Activated naive CD4-positive, alpha-beta T cell treated with anti-CD3 and anti-CD28 coated beads, Interleukin-2, amount 10 ng/mL, durations not matched to agents 7 days and 5 days (primary cell): ENCODE measurements at regions not wholly inside any gene's neighbourhood (a gene's known extent, or its start where the extent isn't known, plus 50 kb on each side); places are given as distances from the start of the nearest gene placed in this dataset.
"Not testable (repeated sequence)": the region's sequence is repeated elsewhere in the genome, so short reads cannot be mapped to it uniquely, and the experiment has no call there.

Experiments
- CTCF ChIA-PET: fragments of 350-600 bp; sonication (Branson Sonifier 250); formaldehyde crosslinking; loops from one replicate; lab custom pipeline; 2021; ENCODE audit warnings: antibody characterized with exemption; lab: Charles Lee
- DNase-seq: peaks from one replicate; pipeline ENCODE4 v3.0.0-alpha.2; 2020
- H3K27ac Mint-ChIP-seq: one replicate; pipeline ENCODE4 v1.8.0; 2021; ENCODE audit warnings: mild to moderate bottlenecking, moderate library complexity, mixed read lengths
- H3K27me3 Mint-ChIP-seq: one replicate; pipeline ENCODE4 v1.8.0; 2021; ENCODE audit warnings: mild to moderate bottlenecking, mixed read lengths
- H3K36me3 Mint-ChIP-seq: one replicate; pipeline ENCODE4 v1.8.0; 2021; ENCODE audit warnings: mixed read lengths
- H3K4me1 Mint-ChIP-seq: one replicate; pipeline ENCODE4 v1.8.0; 2021; ENCODE audit warnings: mixed read lengths
- H3K4me3 Mint-ChIP-seq: one replicate; pipeline ENCODE4 v1.8.0; 2021; ENCODE audit warnings: mild to moderate bottlenecking, moderate library complexity, mixed read lengths
- H3K9me3 Mint-ChIP-seq: one replicate; pipeline ENCODE4 v1.8.0; 2021; ENCODE audit warnings: mixed read lengths

DNA sequence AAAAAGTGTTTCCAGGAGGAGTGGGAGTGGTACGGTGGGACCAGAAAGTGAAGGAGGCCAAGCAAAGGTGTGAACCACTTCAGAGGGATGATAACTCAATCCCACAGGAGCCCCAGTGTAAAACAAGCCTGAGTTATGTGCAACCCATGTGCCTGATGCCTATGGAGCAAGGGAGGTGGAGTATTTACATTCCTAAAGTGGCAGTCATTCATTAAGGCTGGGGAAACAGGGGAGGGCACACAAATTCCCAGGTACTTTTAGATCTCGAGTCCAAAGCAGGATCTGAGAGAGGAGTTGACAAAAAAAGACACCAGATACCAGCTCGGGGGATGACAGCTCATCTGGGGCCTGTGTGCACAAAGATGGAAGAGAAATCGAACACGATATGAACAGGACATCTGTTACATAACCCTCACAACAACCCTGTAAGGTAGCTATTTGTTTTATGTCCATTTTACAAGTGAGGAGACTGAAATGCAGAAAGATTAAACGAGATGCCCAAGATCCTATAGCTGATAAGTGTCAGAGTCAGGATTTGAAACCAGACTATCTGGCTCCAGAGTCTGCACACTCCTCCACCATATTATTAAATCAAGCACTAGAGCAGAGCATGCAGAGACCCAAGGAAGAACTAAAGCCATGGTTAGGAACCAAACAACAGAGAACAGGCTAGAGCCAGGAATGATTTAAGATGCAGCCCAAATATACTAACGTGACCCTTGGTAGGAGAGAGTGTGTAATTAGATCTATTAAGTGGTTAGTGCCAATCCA is 91.9 kb upstream of the MAPK10 start:
- Mint-ChIP-seq H3K27ac (no peak overlapping the region), H3K9me3 (no peaks in the 10 kb centered on the region), H3K36me3 (no peaks in the 10 kb centered on the region), H3K4me1 (no peaks in the 10 kb centered on the region), H3K4me3 (no peak overlapping the region), H3K27me3 (peaks cover 9% of the 10 kb centered on the region)
- CTCF ChIA-PET, result no interaction called here
- no peak for DNase-seq

DNA sequence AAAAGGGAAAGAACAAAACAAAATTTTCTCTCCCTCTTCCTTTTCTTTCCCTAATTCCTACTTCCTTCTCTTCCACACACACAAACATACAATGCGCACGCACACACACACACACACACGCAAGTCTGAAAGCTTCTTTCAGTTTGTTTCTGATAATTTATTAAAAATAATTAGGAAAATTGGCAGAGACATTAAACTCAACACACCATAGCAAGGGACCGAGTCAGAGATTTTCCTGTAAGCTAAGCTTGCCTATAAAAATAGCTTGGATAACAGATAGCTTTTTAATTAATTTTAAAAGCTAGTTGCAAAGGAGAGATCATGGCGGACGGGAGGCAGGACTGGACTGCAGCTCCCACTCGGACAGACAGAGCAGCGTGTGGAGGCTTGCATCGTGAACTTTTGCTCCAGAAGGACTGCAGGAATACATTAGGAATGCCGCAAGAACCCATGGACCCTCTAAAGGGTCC is 92.6 kb upstream of the MAPK10 start:
- Mint-ChIP-seq H3K27ac (no peak overlapping the region), H3K9me3 (no peaks in the 10 kb centered on the region), H3K27me3 (peaks cover 9% of the 10 kb centered on the region), H3K36me3 (no peaks in the 10 kb centered on the region), H3K4me3 (no peak overlapping the region), H3K4me1 (no peaks in the 10 kb centered on the region)
- no peak for DNase-seq
- CTCF ChIA-PET, result no interaction called here

DNA sequence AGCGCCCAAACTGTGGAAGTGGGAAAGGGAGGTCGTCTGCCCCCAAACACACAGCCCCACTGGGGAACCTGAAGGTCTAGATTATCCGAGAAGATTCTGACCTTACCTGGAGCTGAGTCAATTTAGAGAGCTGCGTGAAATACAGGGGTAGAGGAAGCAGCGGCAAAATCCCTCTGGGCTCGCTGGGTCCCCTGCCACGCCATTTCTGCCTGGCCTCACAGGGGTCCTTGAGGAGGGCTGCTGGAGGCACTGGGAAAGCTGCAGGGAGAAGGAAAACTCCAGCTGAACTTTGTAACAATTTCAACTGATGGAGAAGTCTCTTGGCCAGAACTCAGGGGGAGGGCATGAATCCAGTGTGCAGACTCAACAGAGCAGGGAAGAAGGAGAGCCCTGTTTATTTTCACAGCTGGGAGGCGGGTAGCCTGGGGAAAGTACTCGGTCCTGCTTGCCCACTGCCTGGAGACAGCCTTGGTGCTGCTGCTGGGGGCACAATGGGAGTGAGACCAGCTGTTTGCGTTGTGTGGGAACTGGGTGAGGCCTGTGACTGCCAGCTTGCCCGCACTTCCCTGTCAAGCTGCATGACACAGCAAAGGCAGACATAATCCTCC is 93.2 kb upstream of the MAPK10 start:
- no peak for DNase-seq
- Mint-ChIP-seq H3K4me1 (no peaks in the 10 kb centered on the region), H3K4me3 (no peak overlapping the region), H3K9me3 (no peaks in the 10 kb centered on the region), H3K27ac (no peak overlapping the region), H3K36me3 (no peaks in the 10 kb centered on the region), H3K27me3 (peaks cover 9% of the 10 kb centered on the region)
- CTCF ChIA-PET, result interaction anchor here (1.3 kb wide), 1 partner anchor 17 kb away, joined by 3 read pairs; no protein-coding TSS in a partner anchor

DNA sequence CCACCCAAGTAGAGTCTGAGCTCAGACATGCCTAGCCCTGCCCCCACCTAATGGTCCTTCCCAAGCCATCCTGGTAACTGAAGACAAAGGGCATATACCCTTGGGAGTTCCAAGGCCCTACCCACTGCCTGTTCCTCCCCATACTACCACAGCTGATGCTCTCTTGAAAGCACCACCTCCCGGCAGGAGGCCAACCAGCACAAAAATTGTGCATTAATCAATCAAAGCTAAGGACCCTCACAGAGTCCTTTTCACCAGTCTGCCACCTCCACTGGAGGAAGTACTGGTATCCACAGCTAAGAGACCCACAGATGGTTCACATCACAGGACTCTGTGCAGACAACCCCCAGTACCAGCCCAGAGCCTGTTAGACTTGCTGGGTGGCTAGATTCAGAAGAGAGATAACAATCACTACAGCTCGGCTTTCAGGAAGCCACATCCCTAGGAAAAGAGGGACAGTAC is 93.8 kb upstream of the MAPK10 start:
- H3K36me3 Mint-ChIP-seq, H3K4me3 Mint-ChIP-seq, H3K27me3 Mint-ChIP-seq, DNase-seq, H3K4me1 Mint-ChIP-seq, H3K27ac Mint-ChIP-seq, H3K9me3 Mint-ChIP-seq: not testable (repeated sequence)
- CTCF ChIA-PET, result interaction anchor here (1.3 kb wide), 1 partner anchor 18 kb away, joined by 3 read pairs; no protein-coding TSS in a partner anchor

DNA sequence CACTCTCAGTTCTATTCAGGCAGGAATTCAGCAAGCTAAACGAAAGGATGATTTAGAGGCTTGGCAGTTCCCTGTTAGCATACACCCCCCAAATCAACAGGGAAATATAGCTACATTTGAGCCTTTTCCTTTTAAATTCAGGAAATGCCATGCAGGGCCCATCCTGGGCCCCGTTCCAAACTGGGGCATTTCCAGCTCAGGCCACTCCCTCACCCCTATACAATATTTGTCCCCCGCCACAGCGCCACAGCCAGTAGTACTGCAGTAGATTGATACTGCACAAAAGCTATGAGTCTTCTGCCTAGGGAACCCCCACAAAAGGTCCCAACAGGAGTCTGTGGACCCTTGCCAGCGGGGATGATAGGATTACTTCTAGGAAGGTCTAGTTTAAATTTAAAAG is 102.0 kb upstream of the MAPK10 start:
- no peak for DNase-seq
- CTCF ChIA-PET, result no interaction called here
- H3K4me1 Mint-ChIP-seq, result no peaks in the 10 kb centered on the region
- no peaks in the 10 kb centered on the region for H3K27me3 Mint-ChIP-seq
- no peaks in the 10 kb centered on the region for H3K36me3 Mint-ChIP-seq
- H3K4me3 Mint-ChIP-seq, result no peak overlapping the region
- H3K9me3 Mint-ChIP-seq, result peaks cover 2% of the 10 kb centered on the region
- H3K27ac Mint-ChIP-seq, result no peak overlapping the region

DNA sequence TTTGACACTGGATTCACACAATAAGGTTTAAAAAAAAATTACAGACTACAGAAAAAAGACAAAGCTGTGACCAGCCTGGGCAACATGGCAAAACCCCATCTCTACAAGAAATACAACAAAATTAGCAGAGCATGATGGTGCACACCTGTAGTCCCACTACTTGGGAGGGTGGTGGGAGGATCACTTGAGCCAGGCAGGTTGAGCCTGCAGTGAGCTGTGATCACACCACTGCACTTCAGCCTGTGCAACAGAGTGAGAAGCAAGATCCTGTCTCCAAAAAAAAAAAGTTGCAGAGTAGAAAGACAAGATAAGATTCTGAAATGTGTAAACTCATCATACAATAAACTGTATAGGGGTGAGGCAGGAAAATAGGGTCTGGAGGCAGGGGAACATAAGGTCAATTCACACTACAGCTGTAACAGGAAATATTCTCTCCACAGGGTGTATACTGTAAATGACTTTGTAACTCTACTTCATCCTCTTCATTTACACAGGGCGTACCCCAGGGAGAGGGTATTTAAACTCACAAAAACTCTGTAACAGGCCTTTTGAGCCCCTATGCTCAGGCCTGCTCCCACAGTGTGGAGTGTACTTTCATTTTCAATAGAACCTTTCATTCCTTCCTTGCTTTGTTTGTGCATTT is 112.6 kb upstream of the MAPK10 start:
- Mint-ChIP-seq H3K4me3 (no peak overlapping the region), H3K36me3 (no peaks in the 10 kb centered on the region), H3K4me1 (no peaks in the 10 kb centered on the region), H3K27ac (no peak overlapping the region), H3K9me3 (no peaks in the 10 kb centered on the region), H3K27me3 (peaks cover 6% of the 10 kb centered on the region)
- CTCF ChIA-PET, result no interaction called here
- DNase-seq, result no peak

DNA sequence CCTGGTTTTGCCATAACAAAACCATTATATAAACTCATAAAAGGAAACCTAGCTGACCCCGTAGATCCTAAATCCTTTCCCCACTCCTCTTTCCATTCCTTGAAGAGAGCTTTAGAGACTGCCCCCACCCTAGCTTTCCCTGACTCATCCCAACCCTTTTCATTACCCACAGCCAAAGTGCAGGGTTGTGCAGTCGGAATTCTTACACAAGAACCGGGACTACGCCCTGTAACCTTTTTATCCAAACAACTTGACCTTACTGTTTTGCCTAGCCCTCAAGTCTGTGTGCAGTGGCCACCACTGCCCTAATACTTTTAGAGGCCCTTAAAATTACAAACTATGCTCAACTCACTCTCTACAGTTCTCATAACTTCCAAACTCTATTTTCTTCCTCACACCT is 116.0 kb upstream of the PTPN13 start:
- CTCF ChIA-PET, H3K36me3 Mint-ChIP-seq, H3K27ac Mint-ChIP-seq, H3K4me1 Mint-ChIP-seq, DNase-seq, H3K4me3 Mint-ChIP-seq, H3K9me3 Mint-ChIP-seq, H3K27me3 Mint-ChIP-seq: not testable (repeated sequence)

DNA sequence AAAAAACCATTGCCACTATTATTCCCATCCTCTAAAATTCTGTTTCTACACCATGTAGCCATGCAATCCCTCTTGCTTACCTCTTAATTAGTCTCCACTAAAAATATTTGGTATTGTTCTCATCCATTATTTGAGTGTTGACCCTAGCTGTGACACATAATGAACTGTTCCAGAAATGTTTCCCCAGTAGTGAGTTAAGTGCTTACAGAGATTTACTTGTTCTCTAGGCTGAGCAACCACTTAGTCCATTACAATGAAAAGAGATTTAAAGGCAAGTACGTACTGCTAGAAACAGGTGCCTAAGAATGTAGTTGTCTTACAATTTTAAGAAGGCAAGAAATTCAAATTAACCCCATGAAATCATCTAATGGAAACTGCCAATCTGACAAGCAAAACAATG is 112.7 kb upstream of the PTPN13 start:
- no peak overlapping the region for H3K27ac Mint-ChIP-seq
- no peaks in the 10 kb centered on the region for H3K36me3 Mint-ChIP-seq
- no peaks in the 10 kb centered on the region for H3K9me3 Mint-ChIP-seq
- no peaks in the 10 kb centered on the region for H3K4me1 Mint-ChIP-seq
- DNase-seq, result no peak
- CTCF ChIA-PET, result no interaction called here
- peaks cover 4% of the 10 kb centered on the region for H3K27me3 Mint-ChIP-seq
- no peak overlapping the region for H3K4me3 Mint-ChIP-seq

DNA sequence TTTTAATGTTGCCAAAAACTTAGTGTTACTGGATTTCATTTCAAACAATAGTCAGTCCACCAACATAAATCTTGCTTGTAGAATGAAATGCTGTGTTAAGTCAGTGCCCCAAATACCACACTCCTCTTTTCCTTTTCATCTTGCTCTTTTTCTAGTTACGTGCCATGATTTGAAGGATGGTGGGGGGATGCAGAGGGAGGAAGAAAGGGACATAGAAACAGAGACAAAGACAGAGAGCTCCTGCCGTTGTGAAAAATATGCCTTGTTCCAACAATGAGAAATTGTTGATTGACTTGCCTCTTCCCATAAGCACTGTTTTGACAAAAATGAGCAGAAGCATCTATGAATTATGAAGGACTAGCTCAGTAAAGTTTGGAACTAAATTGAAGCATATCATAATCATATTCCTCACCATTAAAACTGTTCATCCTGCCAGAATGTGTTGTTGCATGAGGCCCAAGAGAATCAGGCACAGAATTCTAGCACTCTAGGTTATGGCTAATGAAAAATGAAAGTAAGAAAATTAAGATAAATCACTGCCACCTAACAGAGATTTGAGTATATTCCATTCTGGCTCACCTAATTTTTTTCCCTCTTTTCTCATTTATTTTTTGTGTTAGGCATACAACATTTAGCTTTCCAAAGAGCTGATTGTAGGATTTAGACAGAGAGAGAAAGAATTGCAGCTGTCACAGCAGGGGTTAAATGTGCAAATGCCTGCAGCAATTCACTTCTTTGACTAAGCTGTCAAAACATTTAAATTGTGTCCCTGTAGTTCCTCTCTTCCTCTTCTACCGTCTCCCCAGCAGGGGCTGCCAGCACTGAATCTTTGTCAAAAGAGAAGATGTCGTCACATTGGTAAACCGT is 111.6 kb upstream of the PTPN13 start:
- H3K4me1 Mint-ChIP-seq, result no peaks in the 10 kb centered on the region
- no peak for DNase-seq
- no peaks in the 10 kb centered on the region for H3K36me3 Mint-ChIP-seq
- H3K9me3 Mint-ChIP-seq, result no peaks in the 10 kb centered on the region
- no peak overlapping the region for H3K27ac Mint-ChIP-seq
- no peak overlapping the region for H3K4me3 Mint-ChIP-seq
- peaks cover 4% of the 10 kb centered on the region for H3K27me3 Mint-ChIP-seq
- CTCF ChIA-PET, result interaction anchor here (0.7 kb wide), 1 partner anchor 14 kb away, joined by 3 read pairs; no protein-coding TSS in a partner anchor

DNA sequence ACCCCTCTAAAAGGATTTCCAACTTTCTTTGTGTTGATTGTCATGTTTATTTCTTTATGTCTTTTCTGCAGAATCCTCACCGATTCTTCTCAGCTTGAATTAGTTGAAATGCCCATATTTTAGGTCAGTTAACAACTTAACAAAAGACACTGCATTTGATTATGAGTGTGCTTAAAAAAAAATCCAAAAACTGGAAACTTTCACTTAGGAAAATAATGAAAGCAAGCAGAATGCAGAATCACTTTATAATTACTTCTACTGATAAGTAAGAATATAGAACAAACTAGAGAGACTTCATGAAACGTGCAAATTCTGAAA is 111.0 kb upstream of the PTPN13 start:
- Mint-ChIP-seq H3K27ac (no peak overlapping the region), H3K4me1 (no peaks in the 10 kb centered on the region), H3K4me3 (no peak overlapping the region), H3K36me3 (no peaks in the 10 kb centered on the region), H3K27me3 (peaks cover 4% of the 10 kb centered on the region), H3K9me3 (no peaks in the 10 kb centered on the region)
- no peak for DNase-seq
- CTCF ChIA-PET, result interaction anchor here (0.7 kb wide), 1 partner anchor 13 kb away, joined by 3 read pairs; no protein-coding TSS in a partner anchor

DNA sequence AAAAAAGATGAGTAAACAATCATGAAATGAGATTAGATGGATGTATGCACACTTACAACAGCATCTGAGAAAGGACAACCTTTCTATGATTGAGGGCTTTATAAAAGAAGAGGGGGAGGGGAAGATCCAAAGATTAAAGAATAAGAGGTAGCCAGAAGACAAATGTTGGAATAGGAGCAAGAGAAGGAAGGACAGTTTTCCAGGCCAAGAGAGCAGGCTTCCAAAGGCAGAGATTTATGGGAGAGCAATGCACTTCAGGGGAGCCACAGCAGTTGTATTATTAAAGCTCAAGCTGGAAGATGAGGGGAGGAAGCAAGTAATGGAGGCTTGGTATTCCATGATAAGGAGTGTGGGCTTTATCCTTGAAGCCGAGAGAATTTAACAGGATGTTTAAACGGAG is 110.3 kb upstream of the PTPN13 start:
- Mint-ChIP-seq H3K27ac (no peak overlapping the region), H3K4me1 (no peaks in the 10 kb centered on the region), H3K36me3 (no peaks in the 10 kb centered on the region), H3K9me3 (no peaks in the 10 kb centered on the region), H3K27me3 (peaks cover 4% of the 10 kb centered on the region), H3K4me3 (no peak overlapping the region)
- CTCF ChIA-PET, result interaction anchor here (1.4 kb wide), 1 partner anchor 15 kb away, joined by 5 read pairs; no protein-coding TSS in a partner anchor
- DNase-seq, result no peak

DNA sequence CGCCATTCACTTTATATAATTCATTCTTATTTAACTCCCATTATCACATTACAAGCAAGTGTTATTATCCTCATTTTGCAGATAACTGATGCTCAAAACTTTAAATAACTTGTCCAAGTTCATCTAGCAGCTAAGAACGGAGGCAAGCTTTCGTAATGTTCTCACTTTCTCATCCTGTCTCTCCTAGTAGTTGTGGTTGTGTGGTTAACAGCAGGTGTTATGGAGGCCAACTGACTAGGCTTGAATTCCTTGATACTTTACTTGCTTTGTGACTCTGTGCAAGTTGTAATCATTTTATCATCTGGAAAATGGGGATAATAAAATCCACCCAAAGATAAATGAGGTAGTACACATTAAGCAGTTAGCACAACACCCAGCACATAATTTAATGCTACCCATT is 109.9 kb upstream of the PTPN13 start:
- Mint-ChIP-seq H3K27ac (no peak overlapping the region), H3K9me3 (no peaks in the 10 kb centered on the region), H3K27me3 (peaks cover 4% of the 10 kb centered on the region), H3K36me3 (no peaks in the 10 kb centered on the region), H3K4me3 (no peak overlapping the region), H3K4me1 (no peaks in the 10 kb centered on the region)
- no peak for DNase-seq
- CTCF ChIA-PET, result interaction anchor here (1.4 kb wide), 1 partner anchor 15 kb away, joined by 5 read pairs; no protein-coding TSS in a partner anchor

DNA sequence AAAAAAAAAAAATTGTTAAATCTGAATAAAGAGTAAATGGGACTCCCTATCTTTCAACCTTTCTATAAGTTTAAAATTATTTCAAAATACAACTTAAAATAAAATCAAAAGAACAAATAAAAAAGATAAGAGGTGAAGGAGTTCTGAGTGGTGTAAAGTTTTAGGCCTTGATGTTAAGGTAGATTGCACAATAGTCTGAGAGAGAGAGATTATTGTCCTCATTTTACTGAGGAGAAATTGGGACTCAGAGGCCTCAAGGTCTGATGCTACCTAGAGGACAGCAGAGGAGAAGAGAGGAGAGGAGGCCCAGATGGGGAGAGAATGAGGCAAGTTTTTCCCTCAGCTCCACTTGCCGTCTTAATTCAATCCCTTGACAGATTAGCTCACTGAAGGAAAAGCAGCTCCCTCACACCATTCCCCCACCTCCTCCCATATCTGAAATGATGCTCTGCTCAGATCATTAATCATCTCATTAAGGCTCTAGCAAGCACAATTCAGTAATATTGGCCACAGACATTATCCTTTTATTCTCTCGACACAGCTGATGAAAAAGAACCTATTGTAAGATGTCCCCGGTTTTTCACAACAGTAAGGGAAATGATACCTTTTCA is 106.3 kb upstream of the PTPN13 start:
- Mint-ChIP-seq H3K4me3 (no peak overlapping the region), H3K27me3 (no peaks in the 10 kb centered on the region), H3K4me1 (no peaks in the 10 kb centered on the region), H3K9me3 (no peaks in the 10 kb centered on the region), H3K27ac (no peak overlapping the region), H3K36me3 (no peaks in the 10 kb centered on the region)
- DNase-seq, result no peak
- CTCF ChIA-PET, result interaction anchor here (1.4 to 2.2 kb wide), 2 partner anchors 8 to 10 kb away, joined by 5 to 9 read pairs; no protein-coding TSS in a partner anchor
